Neural cell (in vitro differentiated cells): ENCODE measurements at regions not wholly inside any gene's neighbourhood (a gene's known extent, or its start where the extent isn't known, plus 50 kb on each side); places are given as distances from the start of the nearest gene placed in this dataset.

Source experiments
- H2AFZ ChIP-seq: fragments of 200-600, 300-800 bp; sonication (generic), shearing (Covaris generic); 2 replicates; pipeline ENCODE4 v1.6.0; 2014; ENCODE audit warnings: low read depth, mild to moderate bottlenecking, antibody characterized with exemption, low read length, moderate library complexity
- H3F3A ChIP-seq: fragments of 200-600 bp; shearing (Covaris generic); 2 replicates; pipeline ENCODE4 v1.6.1; 2016; ENCODE audit warnings: mild to moderate bottlenecking, moderate library complexity, mixed read lengths, antibody characterized with exemption, low read length; ENCODE audit not compliant: insufficient read depth, poor library complexity, severe bottlenecking
- H3K27ac ChIP-seq: fragments of 200-600, 300-800 bp; sonication (generic), shearing (Covaris generic); 2 replicates; pipeline ENCODE4 v1.5.1; 2014; ENCODE audit warnings: mild to moderate bottlenecking, low read length, moderate library complexity
- H3K27me3 ChIP-seq: fragments of 300-800, 200-600 bp; sonication (generic), shearing (Covaris generic); 2 replicates; pipeline ENCODE4 v1.6.0; 2014; ENCODE audit warnings: mild to moderate bottlenecking, low read depth, low read length, moderate library complexity; ENCODE audit not compliant: insufficient read depth
- H3K36me3 ChIP-seq: fragments of 300-800, 200-600 bp; sonication (generic), shearing (Covaris generic); 2 replicates; pipeline ENCODE4 v1.5.1; 2014; ENCODE audit warnings: mild to moderate bottlenecking, antibody characterized with exemption, low read length, moderate library complexity; ENCODE audit not compliant: insufficient read depth
- H3K4me2 ChIP-seq: fragments of 300-800, 200-600 bp; sonication (generic), shearing (Covaris generic); 2 replicates; pipeline ENCODE4 v1.6.0; 2014; ENCODE audit warnings: mild to moderate bottlenecking, low read length
- H3K4me3 ChIP-seq: fragments of 300-800, 200-600 bp; sonication (generic), shearing (Covaris generic); 2 replicates; pipeline ENCODE4 v1.5.1; 2014; ENCODE audit warnings: mild to moderate bottlenecking, low read length, moderate library complexity
- H3K79me2 ChIP-seq: fragments of 200-600 bp; shearing (Covaris generic); replicated peaks from 2 replicates; pipeline ENCODE4 v1.6.0; 2014; ENCODE audit warnings: mild to moderate bottlenecking, low read length, moderate library complexity; ENCODE audit not compliant: insufficient read depth
- H3K9ac ChIP-seq: fragments of 300-800, 200-600 bp; sonication (generic), shearing (Covaris generic); 2 replicates; pipeline ENCODE4 v1.6.1; 2016; ENCODE audit warnings: mild to moderate bottlenecking, low read length, mixed read lengths
- H3K9me2 ChIP-seq: fragments of 200-600 bp; shearing (Covaris generic); 2 replicates; pipeline ENCODE4 v1.6.1; 2016; ENCODE audit warnings: mild to moderate bottlenecking, low read length, mixed read lengths; ENCODE audit not compliant: insufficient read depth
- H3K9me3 ChIP-seq: fragments of 200-600, 300-800 bp; sonication (generic), shearing (Covaris generic); 2 replicates; pipeline ENCODE4 v1.6.1; 2016; ENCODE audit warnings: mild to moderate bottlenecking, mixed run types, low read length, moderate library complexity, mixed read lengths
- H4K20me1 ChIP-seq: fragments of 200-600 bp; shearing (Covaris generic); 2 replicates; pipeline ENCODE4 v1.6.1; 2016; ENCODE audit warnings: mild to moderate bottlenecking, mixed run types; ENCODE audit not compliant: insufficient read depth
- CTCF ChIP-seq: fragments of 450-650 bp; IDR thresholded peaks from 2 replicates; pipeline ENCODE4 v1.5.1; 2014; ENCODE audit warnings: antibody characterized with exemption, mild to moderate bottlenecking, moderate library complexity; ENCODE audit not compliant: poor library complexity, severe bottlenecking
- EP300 ChIP-seq: fragments of 450-650 bp; conservative IDR thresholded peaks from 2 replicates; pipeline ENCODE4 v1.6.1; 2014; ENCODE audit warnings: antibody characterized with exemption, mild to moderate bottlenecking, moderate library complexity; ENCODE audit not compliant: poor library complexity, severe bottlenecking
- EZH2 ChIP-seq: fragments of 200-600, 300-800 bp; shearing (Covaris generic), sonication (generic); IDR thresholded peaks from 2 replicates; pipeline ENCODE4 v1.6.1; 2014; ENCODE audit warnings: antibody characterized with exemption, low read length, borderline replicate concordance, mild to moderate bottlenecking; ENCODE audit not compliant: insufficient read depth, poor library complexity, severe bottlenecking
- MXI1 ChIP-seq: fragments of 450-650 bp; conservative IDR thresholded peaks from 2 replicates; pipeline ENCODE4 v1.6.1; 2014; ENCODE audit warnings: antibody characterized with exemption, mild to moderate bottlenecking; ENCODE audit not compliant: poor library complexity, severe bottlenecking
- POLR2AphosphoS5 ChIP-seq: IDR thresholded peaks from 2 replicates; pipeline ENCODE4 v1.6.1; 2012
- RAD21 ChIP-seq: fragments of 450-650 bp; conservative IDR thresholded peaks from 2 replicates; pipeline ENCODE4 v1.6.1; 2014; ENCODE audit warnings: antibody characterized with exemption, mild to moderate bottlenecking, moderate library complexity
- REST ChIP-seq: IDR thresholded peaks from 2 replicates; pipeline ENCODE4 v1.6.1; 2012; ENCODE audit warnings: borderline replicate concordance
- SMC3 ChIP-seq: fragments of 450-650 bp; conservative IDR thresholded peaks from 2 replicates; pipeline ENCODE4 v1.6.1; 2014; ENCODE audit warnings: antibody characterized with exemption, mild to moderate bottlenecking, moderate library complexity; ENCODE audit not compliant: poor library complexity
- TAF1 ChIP-seq: IDR thresholded peaks from 2 replicates; pipeline ENCODE4 v1.6.1; 2012; ENCODE audit warnings: low read depth

GRCh38 chr4:175954685-175955084 lies 111.0 kb upstream of the WDR17 start:
- no peak overlapping the region for H3K4me3 ChIP-seq
- H3F3A ChIP-seq, result no peaks in the 10 kb centered on the region
- H3K9me2 ChIP-seq, result no peaks in the 10 kb centered on the region
- H3K27ac ChIP-seq, result no peak overlapping the region
- H3K27me3 ChIP-seq, result no peaks in the 10 kb centered on the region
- no peaks in the 10 kb centered on the region for H3K79me2 ChIP-seq
- H3K9ac ChIP-seq, result no peak overlapping the region
- H3K4me2 ChIP-seq, result no peak overlapping the region
- no peak for TF ChIP-seq EP300
- TF ChIP-seq REST, result no peak
- no peak for TF ChIP-seq SMC3
- no peak for TF ChIP-seq MXI1
- no peak for TF ChIP-seq EZH2
- no peak for TF ChIP-seq TAF1
- no peak for TF ChIP-seq POLR2AphosphoS5
- no peak overlapping the region for H2AFZ ChIP-seq
- no peaks in the 10 kb centered on the region for H4K20me1 ChIP-seq
- H3K36me3 ChIP-seq, result no peaks in the 10 kb centered on the region
- no peaks in the 10 kb centered on the region for H3K9me3 ChIP-seq

GRCh38 chr4:175961604-175962003 lies 104.0 kb upstream of the WDR17 start:
- H3K9me2 ChIP-seq, result no peaks in the 10 kb centered on the region
- TF ChIP-seq RAD21, result no peak
- H3K27me3 ChIP-seq, result no peaks in the 10 kb centered on the region
- H2AFZ ChIP-seq, result no peak overlapping the region
- no peak overlapping the region for H3K27ac ChIP-seq
- H4K20me1 ChIP-seq, result no peaks in the 10 kb centered on the region
- no peak overlapping the region for H3K9ac ChIP-seq
- no peak overlapping the region for H3K4me2 ChIP-seq
- no peaks in the 10 kb centered on the region for H3F3A ChIP-seq
- H3K79me2 ChIP-seq, result no peaks in the 10 kb centered on the region
- no peaks in the 10 kb centered on the region for H3K9me3 ChIP-seq
- H3K4me3 ChIP-seq, result no peak overlapping the region
- no peaks in the 10 kb centered on the region for H3K36me3 ChIP-seq

GRCh38 chr4:175970072-175970471 lies 95.6 kb upstream of the WDR17 start:
- no peak overlapping the region for H3K4me3 ChIP-seq
- no peaks in the 10 kb centered on the region for H3F3A ChIP-seq
- H3K4me2 ChIP-seq, result no peak overlapping the region
- H3K27ac ChIP-seq, result no peak overlapping the region
- no peaks in the 10 kb centered on the region for H3K9me3 ChIP-seq
- H2AFZ ChIP-seq, result no peak overlapping the region
- no peak overlapping the region for H3K9ac ChIP-seq
- H4K20me1 ChIP-seq, result no peaks in the 10 kb centered on the region
- no peaks in the 10 kb centered on the region for H3K27me3 ChIP-seq
- H3K79me2 ChIP-seq, result no peaks in the 10 kb centered on the region
- H3K36me3 ChIP-seq, result no peaks in the 10 kb centered on the region
- H3K9me2 ChIP-seq, result no peaks in the 10 kb centered on the region
- TF ChIP-seq CTCF (no peak), MXI1 (no peak), SMC3 (no peak), EP300 (no peak), TAF1 (no peak), RAD21 (no peak), POLR2AphosphoS5 (no peak), REST (no peak), EZH2 (no peak)
